Left lung (tissue), 4 donors: ENCODE measurements at regions not wholly inside any gene's neighbourhood (a gene's known extent, or its start where the extent isn't known, plus 50 kb on each side); places are given as distances from the start of the nearest gene placed in this dataset.

Source experiments
- ATAC-seq: fragments of 200-7000 bp; cut with Tn5 transposase; one replicate; pipeline ENCODE4 v1.9.1; 2020; ENCODE audit warnings: moderate library complexity
- DNase-seq, 4 donors: peaks; one replicate each; pipeline ENCODE4 v3.0.0-alpha.2; 2013 to 2020
- H3K27ac ChIP-seq, 2 donors: fragments of 200-600 bp; sonication (generic) in 1 of 2; one replicate each; pipeline versions ENCODE4 v1.5.0 to v1.8.0; 2020 to 2021
- H3K27me3 ChIP-seq, 2 donors: fragments of 200-600 bp; sonication (generic) in 1 of 2; one replicate each; pipeline versions ENCODE4 v1.5.0 to v1.8.0; 2020 to 2021
- H3K36me3 ChIP-seq, 2 donors: fragments of 200-600 bp; sonication (generic) in 1 of 2; one replicate each; pipeline versions ENCODE4 v1.5.0 to v1.8.0; 2020 to 2021
- H3K4me1 ChIP-seq, 2 donors: fragments of 200-600 bp; one replicate each; pipeline ENCODE4 v1.8.0; 2021
- H3K4me3 ChIP-seq, 2 donors: fragments of 200-600 bp; sonication (generic) in 1 of 2; one replicate each; pipeline versions ENCODE4 v1.5.0 to v1.8.0; 2020 to 2021; ENCODE audit warnings: mild to moderate bottlenecking in 1 of 2
- H3K9me3 ChIP-seq, 2 donors: fragments of 200-600 bp; sonication (generic) in 1 of 2; one replicate each; pipeline versions ENCODE4 v1.5.0 to v1.8.0; 2020 to 2021
- CTCF ChIP-seq, 2 donors: fragments of 200-600 bp; sonication (generic) in 1 of 2; IDR thresholded peaks; one replicate each; pipeline versions ENCODE4 v1.5.0 to v1.8.0; 2021; ENCODE audit warnings: antibody characterized with exemption in 2 of 2
- intact Hi-C, 2 donors: fragments of 100-400 bp; cut with DNase I; formaldehyde crosslinking; loops; one replicate each; pipeline versions ENCODE4 v1.11.2 to v1.14.2; 2022
- donor health status: DM: no; HTN: yes; CAD: no.
- donor health status: DM: no; HTN: no; CAD: no.

DNA sequence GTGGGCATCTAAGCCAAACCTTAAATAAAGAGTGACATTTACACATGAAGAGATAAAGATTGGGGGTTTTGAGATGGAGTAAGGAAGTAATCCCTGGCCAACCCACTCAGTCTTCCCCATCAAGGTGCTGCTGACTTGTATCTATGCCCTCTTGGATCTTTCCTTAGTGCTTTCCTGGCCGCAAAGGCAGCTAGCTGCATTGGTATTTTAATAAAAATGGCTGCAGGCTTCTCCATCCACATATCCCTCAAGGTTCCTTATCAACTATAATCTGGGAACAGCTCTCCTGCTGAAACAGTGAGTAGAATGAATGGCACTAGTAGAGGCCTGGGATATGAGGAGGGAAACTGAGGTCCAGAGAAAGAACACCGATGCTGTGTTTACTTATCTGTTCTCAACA lies 122.2 kb upstream of the ANKRD28 start:
- ATAC-seq (no peak), DNase-seq (no peak)
- Histone ChIP-seq H3K27ac (no peak overlapping the region), H3K9me3 (no peaks in the 10 kb centered on the region), H3K4me1 (no peaks in the 10 kb centered on the region), H3K27me3 (no peaks in the 10 kb centered on the region), H3K36me3 (no peaks in the 10 kb centered on the region), H3K4me3 (no peak overlapping the region)
- TF ChIP-seq CTCF (IDR thresholded peaks at IDR 0.05) = no peak
- intact Hi-C loops = no loop called here

- Histone ChIP-seq H3K4me3 (no peak overlapping the region), H3K4me1 (no peaks in the 10 kb centered on the region), H3K27ac (no peak overlapping the region), H3K36me3 (no peaks in the 10 kb centered on the region), H3K27me3 (no peaks in the 10 kb centered on the region), H3K9me3 (no peaks in the 10 kb centered on the region)
- intact Hi-C loops = no loop called here
- ATAC-seq (no peak), DNase-seq (no peak)
- no peak for TF ChIP-seq CTCF (IDR thresholded peaks at IDR 0.05)
Measured at GRCh38 chr3:15923640-15924405, 126.0 kb upstream of the ANKRD28 start.

DNA sequence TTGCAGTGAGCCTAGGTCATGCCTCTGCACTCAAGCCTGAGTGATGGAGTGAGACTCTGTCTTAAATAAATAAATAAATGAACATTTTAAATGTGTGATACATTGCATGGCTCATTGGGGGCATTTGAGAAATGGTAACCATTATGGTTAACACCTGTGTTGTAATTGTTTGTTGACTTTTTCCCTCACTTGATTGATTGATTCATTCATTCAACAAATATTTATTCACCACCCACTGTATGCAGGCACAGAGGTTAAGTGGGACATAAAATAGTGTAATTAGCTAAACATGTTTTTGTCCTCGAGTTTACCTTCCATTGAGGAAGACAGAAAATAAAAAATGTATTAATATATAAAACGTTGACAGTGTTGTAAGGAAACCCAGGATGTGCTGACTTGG lies 127.1 kb upstream of the ANKRD28 start:
- H3K4me1 ChIP-seq = no peaks in the 10 kb centered on the region
- no peaks in the 10 kb centered on the region for H3K36me3 ChIP-seq
- intact Hi-C loops = no loop called here
- TF ChIP-seq CTCF (IDR thresholded peaks at IDR 0.05) = no peak
- H3K9me3 ChIP-seq = no peaks in the 10 kb centered on the region
- H3K27ac ChIP-seq = no peak overlapping the region
- no peaks in the 10 kb centered on the region for H3K27me3 ChIP-seq
- no peak overlapping the region for H3K4me3 ChIP-seq
- no peak for ATAC-seq
- DNase-seq = no peak

GRCh38 chr3:15926871-15927270 lies 129.1 kb upstream of the ANKRD28 start:
- no peaks in the 10 kb centered on the region for H3K27me3 ChIP-seq
- DNase-seq (no peak), ATAC-seq (no peak)
- no peak for TF ChIP-seq CTCF (IDR thresholded peaks at IDR 0.05)
- no peaks in the 10 kb centered on the region for H3K36me3 ChIP-seq
- H3K9me3 ChIP-seq = no peaks in the 10 kb centered on the region
- intact Hi-C loops = no loop called here
- H3K4me3 ChIP-seq = no peak overlapping the region
- no peaks in the 10 kb centered on the region for H3K4me1 ChIP-seq
- no peak overlapping the region for H3K27ac ChIP-seq

DNA sequence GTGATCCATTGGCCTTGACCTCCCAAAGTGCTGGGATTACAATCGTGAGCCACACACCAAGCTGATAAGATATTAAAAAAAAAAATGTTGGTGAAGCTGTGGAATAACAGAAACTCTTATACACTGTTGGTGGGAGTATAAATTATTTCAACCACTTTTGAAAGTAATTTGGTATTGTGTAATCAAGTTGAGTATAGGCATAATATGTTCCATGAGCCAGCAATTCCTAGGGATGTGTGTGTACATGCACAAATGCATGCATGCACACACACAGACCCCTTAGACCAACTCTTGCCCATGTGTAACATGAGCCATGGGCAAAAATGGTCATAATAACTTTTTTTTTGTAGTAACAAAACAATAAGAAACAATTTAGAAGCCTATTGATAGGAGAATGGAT lies 130.2 kb upstream of the ANKRD28 start:
- no peaks in the 10 kb centered on the region for H3K9me3 ChIP-seq
- H3K4me1 ChIP-seq = peaks cover 0 to 4% of the 10 kb centered on the region in 2 donors
- H3K36me3 ChIP-seq = no peaks in the 10 kb centered on the region
- H3K27ac ChIP-seq = no peak overlapping the region
- H3K27me3 ChIP-seq = no peaks in the 10 kb centered on the region
- intact Hi-C loops = no loop called here
- no peak for DNase-seq
- H3K4me3 ChIP-seq = no peak overlapping the region
- no peak for TF ChIP-seq CTCF (IDR thresholded peaks at IDR 0.05)
- ATAC-seq = no peak
